ENCODE measurements at regions not wholly inside any gene's neighbourhood (a gene's known extent, or its start where the extent isn't known, plus 50 kb on each side); places are given as distances from the start of the nearest gene placed in this dataset.
"Not testable (repeated sequence)": the region's sequence is repeated elsewhere in the genome, so short reads cannot be mapped to it uniquely, and the experiment has no call there.

- H3K4me3 ChIP-seq (ENCODE audit: low read depth, low read length), result no peak overlapping the region
- TF ChIP-seq CTCF (IDR thresholded peaks at IDR 0.05; ENCODE audit: insufficient read depth, low read depth, low read length, missing control alignments), result no peak
- no peak for DNase-seq (ENCODE audit: low read depth)
These were observed 697.5 kb upstream of the PCDH20 start for GRCh38 chr13:62113179-62113578.

GRCh38 chr13:62110079-62110478 lies 694.4 kb upstream of the PCDH20 start:
- DNase-seq (ENCODE audit: low read depth), result no peak
- no peak for TF ChIP-seq CTCF (IDR thresholded peaks at IDR 0.05; ENCODE audit: insufficient read depth, low read depth, low read length, missing control alignments)
- H3K4me3 ChIP-seq (ENCODE audit: low read depth, low read length), result no peak overlapping the region

- H3K4me3 ChIP-seq (ENCODE audit: low read depth, low read length); DNase-seq (ENCODE audit: low read depth): not testable (repeated sequence)
These were observed 688.5 kb upstream of the PCDH20 start for GRCh38 chr13:62104136-62104535.

DNA sequence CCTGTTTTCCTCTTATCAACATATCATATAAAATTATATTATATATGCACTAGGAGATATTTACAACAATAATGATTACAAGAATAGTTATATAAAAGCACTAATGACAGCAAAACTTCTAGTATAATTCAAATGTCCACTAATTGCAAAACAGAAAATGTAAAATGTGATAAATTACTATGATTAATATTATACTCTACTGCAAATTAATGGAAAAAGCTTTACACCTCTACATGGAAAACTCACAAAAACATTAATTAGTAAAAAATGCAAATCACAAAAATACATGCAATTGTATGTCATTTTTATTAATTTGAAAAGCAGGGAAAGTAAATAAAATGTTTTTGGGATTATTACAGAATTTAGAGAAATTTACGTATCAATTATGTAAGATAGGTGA lies 681.0 kb upstream of the PCDH20 start:
- TF ChIP-seq CTCF (IDR thresholded peaks at IDR 0.05; ENCODE audit: insufficient read depth, low read depth, low read length, missing control alignments), result no peak
- H3K4me3 ChIP-seq (ENCODE audit: low read depth, low read length), result no peak overlapping the region
- no peak for DNase-seq (ENCODE audit: low read depth)

DNA sequence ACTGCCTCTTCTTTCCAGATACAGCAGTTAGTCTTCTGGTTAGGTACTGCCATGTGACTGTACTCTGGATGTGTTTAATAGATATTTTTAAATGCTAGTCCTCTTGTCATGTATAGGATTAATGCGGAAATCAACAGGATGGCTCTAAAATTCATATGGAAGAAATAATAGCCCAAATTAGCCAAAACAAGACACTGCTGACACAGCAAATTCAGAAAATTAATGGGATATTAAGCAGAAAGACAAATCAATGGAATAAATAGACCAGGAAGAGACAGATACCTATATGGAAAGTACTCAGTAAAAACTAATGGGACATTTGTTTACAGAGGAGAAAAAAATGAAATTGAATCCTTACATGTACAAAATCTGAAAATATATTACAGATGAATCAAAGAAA lies 679.3 kb upstream of the PCDH20 start:
- no peak for TF ChIP-seq CTCF (IDR thresholded peaks at IDR 0.05; ENCODE audit: insufficient read depth, low read depth, low read length, missing control alignments)
- DNase-seq (ENCODE audit: low read depth), result no peak
- no peak overlapping the region for H3K4me3 ChIP-seq (ENCODE audit: low read depth, low read length)

DNA sequence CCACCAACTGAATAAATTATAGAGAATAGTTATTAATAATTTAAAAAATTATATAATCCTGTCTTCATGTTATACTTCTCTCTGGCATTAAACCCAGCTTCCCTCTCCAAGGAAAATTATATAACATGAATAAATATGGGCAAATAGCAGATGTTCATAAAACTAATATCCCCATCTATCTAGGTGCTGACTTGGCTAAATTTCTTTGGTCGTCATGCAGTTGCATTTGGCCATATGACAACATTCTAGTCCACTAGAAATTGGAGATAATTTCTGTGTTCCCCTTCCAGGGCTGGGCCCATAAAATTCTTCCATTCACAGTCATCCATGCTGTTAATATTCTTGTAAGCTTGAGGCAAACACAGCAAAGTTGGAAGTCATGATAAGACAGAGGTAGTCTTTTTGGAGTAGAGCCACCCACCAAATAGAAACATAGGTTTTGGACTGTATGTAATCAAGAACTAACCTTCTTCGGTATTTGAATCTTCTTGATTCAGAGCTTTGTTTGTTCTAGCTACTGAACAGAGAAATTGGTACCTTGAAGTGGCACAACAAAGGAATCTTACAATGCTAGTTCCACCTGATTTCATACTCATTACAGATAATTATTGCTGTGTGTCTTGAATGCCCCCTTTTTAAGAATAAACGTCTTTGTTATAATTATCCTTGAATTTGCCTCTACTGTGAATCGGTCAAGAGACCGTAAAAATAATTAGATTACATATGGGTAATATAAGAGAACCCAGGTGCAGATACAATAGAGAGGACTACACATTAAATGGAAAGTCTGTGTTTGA lies 678.5 kb upstream of the PCDH20 start:
- no peak overlapping the region for H3K4me3 ChIP-seq (ENCODE audit: low read depth, low read length)
- TF ChIP-seq CTCF (IDR thresholded peaks at IDR 0.05; ENCODE audit: insufficient read depth, low read depth, low read length, missing control alignments), result no peak

GRCh38 chr13:62092949-62093348 lies 677.3 kb upstream of the PCDH20 start:
- TF ChIP-seq CTCF (IDR thresholded peaks at IDR 0.05; ENCODE audit: insufficient read depth, low read depth, low read length, missing control alignments), result no peak
- no peak for DNase-seq (ENCODE audit: low read depth)
- H3K4me3 ChIP-seq (ENCODE audit: low read depth, low read length), result no peak overlapping the region

More for the DNA sequence above, 678.5 kb upstream of the PCDH20 start:
- DNase-seq (ENCODE audit: low read depth), result no peak
